CD14-positive monocyte (primary cell): ENCODE measurements at regions not wholly inside any gene's neighbourhood (a gene's known extent, or its start where the extent isn't known, plus 50 kb on each side); places are given as distances from the start of the nearest gene placed in this dataset.

ENCODE experiments used
- DNase-seq, 3 donors: peaks; one replicate each; pipeline ENCODE4 v3.0.0-alpha.2; 2011 to 2022
- H2AFZ ChIP-seq: 2 replicates; pipeline ENCODE4 v1.6.0; 2012; ENCODE audit warnings: mild to moderate bottlenecking, low read depth, low read length, inconsistent platforms; ENCODE audit not compliant: insufficient read depth, poor library complexity, severe bottlenecking
- H3K27ac ChIP-seq, 2 donors: 1 replicate in 1 of 2; 2 replicates in 1 of 2; pipeline ENCODE4 v1.5.1; 2012 to 2013; ENCODE audit warnings: low read length in 2 of 2, control low read depth in 1 of 2, inconsistent platforms in 1 of 2, low read depth in 1 of 2, mild to moderate bottlenecking in 1 of 2
- H3K27me3 ChIP-seq, 2 donors: one replicate each; pipeline versions ENCODE4 v1.6.0 to v1.6.1; 2011 to 2013; ENCODE audit warnings: low read length in 2 of 2; ENCODE audit not compliant: control insufficient read depth in 2 of 2, insufficient read depth in 2 of 2
- H3K36me3 ChIP-seq, 2 donors: replicated peaks in 1 of 2; 1 replicate in 1 of 2; 2 replicates in 1 of 2; pipeline versions ENCODE4 v1.5.1 to v1.6.1; 2012 to 2013; ENCODE audit warnings: low read length in 2 of 2, control low read depth in 1 of 2, inconsistent platforms in 1 of 2, mild to moderate bottlenecking in 1 of 2; ENCODE audit not compliant: insufficient read depth in 2 of 2, control insufficient read depth in 1 of 2
- H3K4me1 ChIP-seq, 2 donors: 1 replicate in 1 of 2; 2 replicates in 1 of 2; pipeline versions ENCODE4 v1.5.1 to v1.6.1; 2012 to 2013; ENCODE audit warnings: low read length in 2 of 2, control low read depth in 1 of 2, inconsistent platforms in 1 of 2, mild to moderate bottlenecking in 1 of 2, moderate library complexity in 1 of 2; ENCODE audit not compliant: insufficient read depth in 2 of 2, control insufficient read depth in 1 of 2
- H3K4me2 ChIP-seq: replicated peaks from 2 replicates; pipeline ENCODE3; 2012; ENCODE audit warnings: low read length, moderate library complexity, mild to moderate bottlenecking; ENCODE audit not compliant: poor library complexity, severe bottlenecking; ENCODE audit errors: extremely low read depth
- H3K4me3 ChIP-seq, 3 experiments: fragments of 200-600 bp in 1 of 3; sonication (generic) in 1 of 3; replicated peaks in 1 of 3; 1 replicate in 2 of 3; 2 replicates in 1 of 3; pipeline ENCODE4 v1.5.1; 2011 to 2013; ENCODE audit warnings: low read length in 3 of 3, mild to moderate bottlenecking in 3 of 3, control low read depth in 2 of 3, low read depth in 2 of 3, inconsistent platforms in 1 of 3, moderate library complexity in 1 of 3
- H3K79me2 ChIP-seq: 2 replicates; pipeline ENCODE4 v1.6.0; 2012; ENCODE audit warnings: mild to moderate bottlenecking, control low read depth, inconsistent platforms, low read length, moderate library complexity; ENCODE audit not compliant: insufficient read depth
- H3K9ac ChIP-seq: 2 replicates; pipeline ENCODE4 v1.6.0; 2017; ENCODE audit warnings: low read length, mild to moderate bottlenecking; ENCODE audit not compliant: insufficient read depth, poor library complexity, severe bottlenecking
- H3K9me3 ChIP-seq, 2 donors: replicated peaks in 1 of 2; 1 replicate in 1 of 2; 2 replicates in 1 of 2; pipeline versions ENCODE4 v1.5.1 to v1.6.1; 2012 to 2013; ENCODE audit warnings: low read length in 2 of 2, control low read depth in 1 of 2; ENCODE audit not compliant: control insufficient read depth in 1 of 2, insufficient read depth in 1 of 2
- H4K20me1 ChIP-seq: 2 replicates; pipeline ENCODE4 v1.6.0; 2012; ENCODE audit warnings: mild to moderate bottlenecking, low read length, control low read depth, moderate library complexity; ENCODE audit not compliant: insufficient read depth
- H3K27ac Mint-ChIP-seq, 7 donors: one replicate each; pipeline ENCODE4 v1.8.0; 2020; ENCODE audit warnings: mild to moderate bottlenecking in 7 of 7, mixed read lengths in 7 of 7, moderate library complexity in 6 of 7, inconsistent platforms in 2 of 7
- H3K27me3 Mint-ChIP-seq, 3 donors: one replicate each; pipeline ENCODE4 v1.8.0; 2021 to 2022; ENCODE audit warnings: low read depth in 3 of 3, mild to moderate bottlenecking in 3 of 3, mixed read lengths in 3 of 3, moderate library complexity in 3 of 3, inconsistent platforms in 1 of 3
- H3K36me3 Mint-ChIP-seq, 2 donors: one replicate each; pipeline ENCODE4 v1.8.0; 2020; ENCODE audit warnings: mixed read lengths in 2 of 2, inconsistent platforms in 1 of 2, mild to moderate bottlenecking in 1 of 2
- H3K4me1 Mint-ChIP-seq: one replicate; pipeline ENCODE4 v1.8.0; 2020; ENCODE audit warnings: mild to moderate bottlenecking, mixed read lengths
- H3K4me3 Mint-ChIP-seq, 2 donors: one replicate each; pipeline ENCODE4 v1.8.0; 2020; ENCODE audit warnings: mild to moderate bottlenecking in 2 of 2, mixed read lengths in 2 of 2, moderate library complexity in 1 of 2
- H3K9me3 Mint-ChIP-seq, 7 donors: one replicate each; pipeline ENCODE4 v1.8.0; 2020 to 2022; ENCODE audit warnings: mixed read lengths in 7 of 7, mild to moderate bottlenecking in 6 of 7, moderate library complexity in 6 of 7, inconsistent platforms in 2 of 7
- WGBS: methylation state at CpG from one replicate; pipeline ENCODE4 v1.1.5; 2013; ENCODE audit warnings: missing lambda C conversion rate; ENCODE audit not compliant: insufficient coverage; 5-methylcytosine and 5-hydroxymethylcytosine counted together
- intact Hi-C, 2 donors: fragments of 100-400 bp; cut with micrococcal nuclease; formaldehyde crosslinking; loops; one replicate each; pipeline versions ENCODE4 v1.15.0 to v1.15.1; 2023
- TF ChIP-seq, protein P1 (sequence below): fragments of 200-600 bp; IDR thresholded peaks from one replicate; pipeline ENCODE4 v1.8.0; 2022; ENCODE audit warnings: antibody characterized with exemption, mild to moderate bottlenecking

DNA sequence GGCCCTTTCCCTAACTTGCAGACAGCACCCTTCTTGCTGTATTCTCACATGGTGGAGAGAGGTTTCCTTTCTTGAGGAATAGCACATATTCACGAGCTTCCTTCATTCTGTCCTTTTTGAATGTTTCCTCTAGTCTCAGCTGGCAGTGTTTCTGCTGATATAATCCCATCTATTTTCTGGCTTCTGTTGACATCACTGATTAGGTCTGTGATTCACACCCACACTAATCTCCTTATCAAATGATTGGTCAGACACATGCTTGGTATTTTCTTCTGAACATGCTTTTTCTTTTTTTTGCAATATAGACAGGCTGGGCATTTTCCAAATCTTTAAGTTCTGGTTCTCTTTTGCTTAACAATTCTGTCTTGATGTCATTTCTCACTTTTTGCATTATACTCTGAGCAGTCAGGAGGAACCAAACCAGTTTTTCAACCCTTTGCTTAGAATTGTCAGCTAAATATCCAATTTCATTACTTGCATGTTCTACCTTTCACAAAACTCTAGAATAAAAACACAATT lies 65.4 kb downstream of the OXSM start:
- intact Hi-C loops = loop anchor here (2.0 to 5.0 kb wide), 2 partner anchors 207 to 208 kb away; no protein-coding TSS in a partner anchor
- no peaks in the 10 kb centered on the region for H3K4me1 Mint-ChIP-seq

DNA sequence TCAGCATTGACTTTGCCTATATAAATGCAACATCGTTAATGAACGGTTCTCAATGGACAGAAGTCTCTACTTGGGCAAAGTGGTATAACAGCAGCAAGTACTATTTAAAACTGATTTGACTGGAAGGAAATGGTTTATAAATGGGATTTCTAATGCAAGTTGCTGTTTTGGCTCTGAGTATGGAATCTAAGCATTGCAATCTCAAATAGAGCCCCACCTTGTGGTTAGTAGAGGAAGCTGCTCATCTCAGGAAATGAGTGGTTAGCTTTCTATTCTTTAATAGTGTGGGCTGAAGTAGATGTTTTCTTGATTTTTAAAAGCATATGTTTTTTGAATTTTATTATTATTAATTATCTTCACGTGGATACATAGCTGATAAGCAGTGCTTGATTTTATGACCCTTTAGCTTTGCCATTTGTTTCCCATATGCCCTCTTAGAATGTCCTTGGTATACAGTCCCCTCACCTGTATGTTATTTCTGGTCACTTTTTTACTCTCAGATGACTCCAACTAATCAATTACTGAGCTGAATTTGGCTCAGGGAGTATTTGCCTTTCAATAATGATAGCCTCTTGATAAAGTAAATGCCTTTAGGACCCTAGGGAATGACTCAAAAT lies 67.1 kb downstream of the OXSM start:
- H3K36me3 Mint-ChIP-seq = no peaks in the 10 kb centered on the region
- no peaks in the 10 kb centered on the region for H3K27me3 ChIP-seq
- 79% methylated on average over 2 of the region's 3 CpGs for WGBS
- H3K27ac Mint-ChIP-seq = no peak overlapping the region
- no peak overlapping the region for H3K4me2 ChIP-seq
- no peaks in the 10 kb centered on the region for H4K20me1 ChIP-seq
- no peak overlapping the region for H3K4me3 Mint-ChIP-seq
- no peaks in the 10 kb centered on the region for H3K4me1 ChIP-seq
- H3K27me3 Mint-ChIP-seq = peaks cover 0 to 3% (median 2%) of the 10 kb centered on the region in 3 donors
- H3K79me2 ChIP-seq = no peaks in the 10 kb centered on the region
- TF ChIP-seq, protein P1, sequence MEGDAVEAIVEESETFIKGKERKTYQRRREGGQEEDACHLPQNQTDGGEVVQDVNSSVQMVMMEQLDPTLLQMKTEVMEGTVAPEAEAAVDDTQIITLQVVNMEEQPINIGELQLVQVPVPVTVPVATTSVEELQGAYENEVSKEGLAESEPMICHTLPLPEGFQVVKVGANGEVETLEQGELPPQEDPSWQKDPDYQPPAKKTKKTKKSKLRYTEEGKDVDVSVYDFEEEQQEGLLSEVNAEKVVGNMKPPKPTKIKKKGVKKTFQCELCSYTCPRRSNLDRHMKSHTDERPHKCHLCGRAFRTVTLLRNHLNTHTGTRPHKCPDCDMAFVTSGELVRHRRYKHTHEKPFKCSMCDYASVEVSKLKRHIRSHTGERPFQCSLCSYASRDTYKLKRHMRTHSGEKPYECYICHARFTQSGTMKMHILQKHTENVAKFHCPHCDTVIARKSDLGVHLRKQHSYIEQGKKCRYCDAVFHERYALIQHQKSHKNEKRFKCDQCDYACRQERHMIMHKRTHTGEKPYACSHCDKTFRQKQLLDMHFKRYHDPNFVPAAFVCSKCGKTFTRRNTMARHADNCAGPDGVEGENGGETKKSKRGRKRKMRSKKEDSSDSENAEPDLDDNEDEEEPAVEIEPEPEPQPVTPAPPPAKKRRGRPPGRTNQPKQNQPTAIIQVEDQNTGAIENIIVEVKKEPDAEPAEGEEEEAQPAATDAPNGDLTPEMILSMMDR = peak; percentile 79
- no peak overlapping the region for H3K4me3 ChIP-seq
- H3K9me3 ChIP-seq = peaks cover 0 to 1% of the 10 kb centered on the region in 2 donors
- no peak overlapping the region for H2AFZ ChIP-seq
- no peaks in the 10 kb centered on the region for H3K4me1 Mint-ChIP-seq
- no peak overlapping the region for H3K27ac ChIP-seq
- H3K36me3 ChIP-seq = no peaks in the 10 kb centered on the region
- H3K9me3 Mint-ChIP-seq = peaks cover 3 to 9% (median 7%) of the 10 kb centered on the region in 7 donors
- peak; percentile 21 to 54 (median 43) for DNase-seq
- H3K9ac ChIP-seq = no peak overlapping the region
- intact Hi-C loops = loop anchor here in 1 of 2 donors (5.0 kb wide), 1 partner anchor 210 kb away; no protein-coding TSS in a partner anchor

More for the DNA sequence above, 65.4 kb downstream of the OXSM start:
- H3K36me3 ChIP-seq = no peaks in the 10 kb centered on the region
- H3K36me3 Mint-ChIP-seq = no peaks in the 10 kb centered on the region
- H3K27ac Mint-ChIP-seq = no peak overlapping the region
- no peak overlapping the region for H3K4me2 ChIP-seq
- no peak overlapping the region for H3K4me3 Mint-ChIP-seq
- peaks cover 3 to 14% (median 9%) of the 10 kb centered on the region in 7 donors for H3K9me3 Mint-ChIP-seq
- no peak overlapping the region for H3K27ac ChIP-seq
- no peaks in the 10 kb centered on the region for H3K27me3 ChIP-seq
- no peaks in the 10 kb centered on the region for H4K20me1 ChIP-seq
- no peaks in the 10 kb centered on the region for H3K4me1 ChIP-seq
- TF ChIP-seq, protein P1 = no peak
- H3K9ac ChIP-seq = no peak overlapping the region
- H3K79me2 ChIP-seq = no peaks in the 10 kb centered on the region
- H3K4me3 ChIP-seq = no peak overlapping the region
- H3K9me3 ChIP-seq = peaks cover 0 to 5% of the 10 kb centered on the region in 2 donors
- DNase-seq = no peak
- H3K27me3 Mint-ChIP-seq = peaks cover 1 to 3% (median 2%) of the 10 kb centered on the region in 3 donors
- WGBS = 75% methylated on average over 1 of the region's 1 CpG
- H2AFZ ChIP-seq = no peak overlapping the region
